ENCODE measurements at regions not wholly inside any gene's neighbourhood (a gene's known extent, or its start where the extent isn't known, plus 50 kb on each side); places are given as distances from the start of the nearest gene placed in this dataset.

DNA sequence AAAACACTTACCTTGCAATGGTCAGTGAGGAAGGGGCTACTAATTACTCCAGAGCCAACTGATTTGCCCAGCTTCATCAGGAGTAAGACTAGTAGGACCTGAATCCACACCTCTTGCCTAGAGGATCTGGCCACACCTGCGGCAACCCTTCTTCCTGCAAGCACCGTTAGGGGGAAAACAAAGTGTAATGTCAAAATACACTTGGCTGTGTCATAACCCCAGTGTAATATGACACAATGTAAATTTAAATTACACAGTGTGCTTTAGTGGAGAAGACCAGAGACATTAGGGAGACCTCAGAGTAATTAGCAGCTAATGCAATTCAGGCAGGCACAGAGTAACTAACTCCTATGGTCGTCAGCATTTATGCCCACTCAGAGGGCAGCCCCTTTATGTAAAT is 308.5 kb upstream of the ARRDC4 start:
- in situ Hi-C loops (cut with MboI; ENCODE audit: low sequenced_read_pairs) = no loop called here

DNA sequence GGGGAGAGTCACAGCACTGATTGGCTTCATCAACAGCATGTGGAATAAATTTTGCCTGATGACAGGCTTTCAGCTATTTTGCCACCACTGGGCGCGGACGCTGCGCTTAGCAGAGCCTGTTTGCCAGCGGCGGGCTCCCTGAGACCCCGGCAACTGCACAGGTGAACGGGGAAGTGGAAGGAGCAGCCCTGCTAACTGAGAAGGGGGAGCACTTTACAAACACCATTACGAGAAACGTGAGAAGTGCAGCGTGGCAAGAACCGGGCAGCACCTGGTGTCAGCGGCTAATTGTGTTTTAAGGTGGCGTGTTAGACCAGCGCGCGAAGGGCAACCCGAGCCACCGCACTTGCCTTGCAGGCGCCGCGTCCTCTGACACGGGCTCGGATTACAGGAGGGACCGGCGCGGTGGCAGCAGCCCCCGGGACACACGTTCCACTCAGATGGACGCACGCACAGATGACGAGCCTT is 307.8 kb upstream of the ARRDC4 start:
- in situ Hi-C loops (cut with MboI; ENCODE audit: low sequenced_read_pairs) = no loop called here

DNA sequence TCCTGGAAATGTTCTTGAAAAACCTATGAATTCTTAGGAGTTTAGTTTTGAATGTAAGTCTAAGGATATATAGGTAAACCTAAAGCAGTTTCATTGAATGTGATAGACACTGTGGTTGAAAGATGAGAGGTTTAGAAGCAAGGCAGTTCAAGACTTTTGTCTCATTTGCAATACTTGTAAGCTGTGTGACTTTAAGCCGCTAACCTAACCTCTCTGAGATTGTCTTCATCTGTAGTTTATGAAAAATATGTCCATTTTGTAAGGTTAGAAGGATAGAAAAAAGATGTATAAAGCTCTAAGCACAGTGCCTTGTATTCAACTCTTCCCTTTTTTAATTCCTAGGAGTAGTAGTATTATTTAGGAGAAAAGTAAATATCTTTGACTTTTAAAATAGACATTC is 306.6 kb upstream of the ARRDC4 start:
- in situ Hi-C loops (cut with MboI; ENCODE audit: low sequenced_read_pairs) = no loop called here

DNA sequence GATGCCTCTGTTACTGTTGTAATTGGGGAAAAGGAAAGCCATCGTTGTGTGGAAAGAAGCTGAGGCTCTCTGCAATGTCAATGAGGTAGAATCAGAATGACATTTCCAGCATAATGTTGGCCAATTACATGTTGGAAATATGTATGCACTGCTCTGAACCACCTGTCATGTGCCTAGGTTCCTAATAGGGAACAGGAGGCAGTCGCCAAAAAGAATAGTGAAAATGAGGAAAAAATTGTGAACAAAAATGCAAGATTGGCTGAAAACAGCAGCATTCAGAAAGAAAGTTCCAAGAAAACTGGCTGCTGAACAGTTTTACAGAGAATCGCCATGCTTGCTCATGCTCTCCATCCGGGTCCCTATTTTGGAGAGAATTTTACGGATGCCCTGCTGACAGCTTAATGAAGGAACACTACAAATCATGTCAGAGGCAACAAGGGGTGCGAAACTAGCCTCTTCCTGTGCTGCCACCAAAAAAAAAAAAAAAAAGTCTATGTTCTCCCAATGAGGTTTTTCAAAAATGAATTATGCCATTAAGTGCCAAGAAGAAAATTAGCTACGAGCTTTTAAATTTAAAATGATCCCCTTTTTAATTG is 305.9 kb upstream of the ARRDC4 start:
- in situ Hi-C loops (cut with MboI; ENCODE audit: low sequenced_read_pairs) = no loop called here

DNA sequence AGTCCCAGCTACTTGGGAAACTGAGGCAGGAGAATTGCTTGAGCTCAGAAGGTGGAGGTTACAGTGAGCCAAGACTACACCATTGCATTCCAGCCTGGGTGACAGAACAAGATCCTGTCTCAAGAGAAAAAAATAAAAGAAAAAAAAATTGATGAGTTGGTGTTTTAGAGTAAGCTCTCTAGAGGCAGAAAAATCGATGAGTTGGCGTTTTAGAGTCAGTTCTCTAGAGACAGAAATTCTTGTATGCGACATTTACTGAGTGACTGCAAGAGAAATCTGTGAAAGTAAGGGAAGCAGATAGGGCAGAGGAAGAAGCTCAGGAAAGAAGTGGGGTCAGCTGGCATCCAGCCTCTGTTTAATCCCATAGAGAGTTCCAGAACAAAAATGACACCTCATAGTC is 298.7 kb upstream of the ARRDC4 start:
- in situ Hi-C loops (cut with MboI; ENCODE audit: low sequenced_read_pairs) = no loop called here

DNA sequence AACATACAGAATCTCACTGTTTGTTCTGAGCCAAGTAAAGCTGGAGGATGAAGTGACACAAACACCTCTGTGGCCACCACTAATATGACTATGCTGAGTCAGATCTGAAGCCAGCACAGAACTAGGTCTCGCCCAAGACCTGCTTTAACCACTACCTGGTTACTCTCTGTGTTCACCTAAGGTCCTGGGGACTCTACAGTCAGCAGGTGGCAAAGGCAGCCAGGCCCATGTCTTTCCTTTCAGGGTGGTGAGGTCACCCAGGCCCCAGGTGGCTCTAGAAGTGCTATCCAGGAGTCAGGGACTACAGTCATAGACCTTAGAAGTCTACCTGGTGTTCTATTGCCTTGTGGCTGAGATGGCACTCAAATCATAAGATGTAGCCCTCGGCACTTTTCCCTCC is 287.9 kb upstream of the ARRDC4 start:
- in situ Hi-C loops (cut with MboI; ENCODE audit: low sequenced_read_pairs) = no loop called here

DNA sequence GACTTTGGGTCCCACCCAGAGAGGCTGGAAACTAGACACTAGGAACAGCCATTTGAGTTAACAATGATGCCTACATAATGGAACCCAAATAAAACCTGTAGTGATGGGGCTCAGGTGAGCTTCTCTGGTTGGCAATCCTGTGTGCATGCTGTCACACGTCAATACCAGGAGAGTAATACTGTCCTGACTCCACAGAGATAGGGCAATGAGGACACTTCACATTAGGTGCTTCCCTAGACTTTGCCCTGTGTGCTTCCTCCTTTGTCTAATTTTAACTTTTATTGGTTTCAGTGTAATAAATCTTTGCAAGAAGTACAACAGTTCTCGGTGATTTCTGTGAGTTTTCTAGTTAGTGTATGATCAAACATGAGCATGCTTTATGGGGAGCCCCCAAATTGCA is 281.8 kb upstream of the ARRDC4 start:
- in situ Hi-C loops (cut with MboI; ENCODE audit: low sequenced_read_pairs) = no loop called here

DNA sequence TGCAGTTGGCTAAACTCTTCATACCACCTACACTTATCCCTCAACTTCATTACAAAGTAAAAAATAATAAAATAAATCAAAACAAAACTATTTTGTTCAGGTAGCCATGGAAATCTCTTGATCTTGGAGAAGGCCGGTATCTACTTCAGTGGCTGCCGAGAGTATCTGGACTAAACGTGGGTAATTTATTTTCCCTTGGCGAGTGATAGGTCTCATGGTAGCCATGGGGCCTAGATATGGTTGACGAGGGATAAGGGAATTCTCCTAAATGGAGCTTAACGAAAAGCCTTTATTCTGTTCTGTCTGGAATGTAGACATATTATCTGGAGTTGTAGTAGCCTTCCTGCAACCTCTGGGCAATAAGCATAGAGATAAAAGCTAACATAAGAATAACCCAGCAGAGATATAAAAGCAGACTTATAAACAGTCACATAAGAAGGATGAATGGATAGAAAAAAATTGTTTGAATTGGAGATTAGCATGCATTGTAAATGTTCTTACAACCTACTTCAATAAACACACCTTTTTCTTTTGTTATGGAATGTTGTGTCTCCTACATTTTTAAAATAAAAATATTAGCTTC is 281.3 kb upstream of the ARRDC4 start:
- in situ Hi-C loops (cut with MboI; ENCODE audit: low sequenced_read_pairs) = no loop called here

DNA sequence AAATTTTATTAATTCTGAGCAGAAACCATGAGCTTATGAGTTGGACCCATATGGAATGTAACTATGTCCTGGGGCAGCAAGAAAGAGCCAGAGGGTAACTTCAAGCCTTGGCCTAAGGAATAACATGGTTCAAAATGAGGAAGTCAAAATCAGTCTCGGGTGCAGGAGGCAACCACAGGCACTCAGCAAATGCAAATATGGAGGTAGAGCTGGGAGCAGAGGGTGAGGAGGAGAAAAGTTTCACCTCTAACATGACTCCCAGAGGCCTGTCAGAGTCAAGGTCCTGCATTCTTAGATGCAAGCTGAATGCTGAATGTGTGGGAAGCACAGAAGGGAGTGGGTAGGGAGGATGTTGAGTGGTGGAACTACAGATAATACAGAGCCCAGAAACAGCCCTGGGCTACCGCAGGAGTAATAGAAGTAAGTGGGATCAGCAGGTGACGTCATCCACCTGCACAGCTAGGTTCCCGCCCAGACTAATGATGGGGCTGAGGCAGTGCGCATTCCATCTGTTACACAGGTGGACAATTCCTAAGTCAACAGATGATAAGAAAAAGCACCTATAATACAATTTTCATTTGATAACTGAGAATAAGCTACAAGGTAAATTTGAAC is 279.8 kb upstream of the ARRDC4 start:
- in situ Hi-C loops (cut with MboI; ENCODE audit: low sequenced_read_pairs) = no loop called here

DNA sequence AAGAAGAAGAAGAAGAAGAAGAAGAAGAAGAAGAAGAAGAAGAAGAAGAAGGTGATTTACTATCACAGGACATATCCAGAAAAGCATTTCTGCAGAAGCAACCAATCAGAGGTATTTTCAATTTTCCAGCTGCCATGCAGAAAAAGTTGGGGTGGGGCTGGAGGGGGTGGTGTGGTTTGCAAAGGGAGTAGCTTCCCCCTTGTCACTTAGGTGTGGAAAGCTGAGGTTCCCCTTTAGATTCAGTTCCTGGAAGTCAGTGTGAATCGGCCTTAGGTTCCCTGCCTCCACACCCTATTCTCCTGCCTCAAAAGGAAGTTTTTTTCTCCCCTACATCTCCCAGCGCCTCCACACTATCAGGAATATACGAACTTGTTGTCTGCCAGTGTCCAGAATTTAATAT is 276.7 kb upstream of the ARRDC4 start:
- in situ Hi-C loops (cut with MboI; ENCODE audit: low sequenced_read_pairs) = no loop called here

DNA sequence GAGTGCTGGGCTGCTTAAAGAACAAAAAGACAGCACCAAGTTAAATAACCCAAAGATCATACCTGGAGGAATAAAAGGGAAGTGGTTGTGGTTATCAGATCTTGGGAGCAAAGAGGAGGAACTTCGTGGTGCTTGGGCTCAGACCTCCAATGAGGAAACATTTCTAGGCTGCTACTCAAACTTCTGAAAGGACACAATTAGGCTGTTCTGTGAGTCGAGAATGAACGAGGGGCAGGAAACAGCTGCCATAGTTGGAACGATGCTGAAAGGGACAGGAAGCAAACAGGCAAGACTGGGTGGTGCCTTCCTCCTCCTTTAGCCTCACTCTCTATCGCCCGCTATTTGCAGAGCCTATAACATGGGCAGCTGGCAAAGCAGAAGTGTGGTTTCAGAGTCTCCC is 276.3 kb upstream of the ARRDC4 start:
- in situ Hi-C loops (cut with MboI; ENCODE audit: low sequenced_read_pairs) = no loop called here

DNA sequence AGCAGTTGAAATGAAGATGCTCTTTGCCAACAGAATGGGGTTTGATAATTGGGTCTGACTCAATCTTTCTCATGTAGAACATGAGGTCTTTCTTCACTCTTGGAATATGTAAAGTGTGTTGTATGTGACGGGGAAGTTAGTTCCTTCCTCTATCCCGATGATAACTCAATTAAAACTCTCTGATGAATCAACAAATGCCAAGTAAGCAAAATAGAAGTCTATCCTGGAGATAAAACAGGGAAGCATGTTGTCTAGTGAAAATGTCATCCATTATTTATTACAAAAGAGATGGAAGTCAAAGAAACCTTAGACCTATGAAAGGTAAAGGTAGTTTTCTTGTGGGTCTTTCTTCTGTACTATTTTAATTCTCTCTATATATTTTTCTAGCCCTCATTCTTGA is 274.2 kb upstream of the ARRDC4 start:
- in situ Hi-C loops (cut with MboI; ENCODE audit: low sequenced_read_pairs) = no loop called here

DNA sequence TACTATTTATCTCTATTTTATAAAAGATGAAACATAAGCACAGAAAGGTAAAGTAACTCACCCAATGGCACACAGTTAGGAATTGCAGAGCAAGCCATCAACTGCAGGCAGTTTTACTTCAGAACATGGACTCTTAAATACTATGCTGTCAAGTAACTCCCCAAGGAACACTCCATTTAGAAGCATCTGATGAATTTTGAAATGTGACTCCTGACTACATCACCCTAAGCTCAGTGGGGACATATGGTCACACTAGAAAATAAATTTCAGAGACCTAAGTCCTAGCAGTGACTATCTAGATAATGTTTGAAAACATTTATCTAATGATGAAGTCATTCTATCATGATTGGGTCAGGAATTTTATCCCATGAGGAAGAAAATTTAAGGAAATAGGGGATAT is 272.8 kb upstream of the ARRDC4 start:
- in situ Hi-C loops (cut with MboI; ENCODE audit: low sequenced_read_pairs) = no loop called here

DNA sequence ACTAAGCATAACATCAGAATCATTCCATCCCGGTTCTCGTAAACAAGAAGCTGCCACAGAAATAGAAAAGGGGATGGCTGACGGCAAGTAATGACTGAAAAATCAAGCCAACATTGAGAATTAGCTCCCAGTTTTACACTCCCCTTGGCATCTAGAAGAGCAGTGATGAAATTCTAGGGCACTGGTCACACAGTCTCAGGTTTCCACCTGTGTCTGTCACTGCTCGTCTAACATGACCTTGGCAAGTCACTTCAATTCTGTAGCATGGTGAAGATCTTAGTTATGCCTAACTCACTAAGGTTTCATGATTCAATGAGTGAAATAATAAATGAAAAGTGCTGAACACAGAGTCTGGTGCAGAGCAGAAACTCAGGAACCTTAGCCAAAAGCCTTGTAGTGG is 272.3 kb upstream of the ARRDC4 start:
- in situ Hi-C loops (cut with MboI; ENCODE audit: low sequenced_read_pairs) = no loop called here

DNA sequence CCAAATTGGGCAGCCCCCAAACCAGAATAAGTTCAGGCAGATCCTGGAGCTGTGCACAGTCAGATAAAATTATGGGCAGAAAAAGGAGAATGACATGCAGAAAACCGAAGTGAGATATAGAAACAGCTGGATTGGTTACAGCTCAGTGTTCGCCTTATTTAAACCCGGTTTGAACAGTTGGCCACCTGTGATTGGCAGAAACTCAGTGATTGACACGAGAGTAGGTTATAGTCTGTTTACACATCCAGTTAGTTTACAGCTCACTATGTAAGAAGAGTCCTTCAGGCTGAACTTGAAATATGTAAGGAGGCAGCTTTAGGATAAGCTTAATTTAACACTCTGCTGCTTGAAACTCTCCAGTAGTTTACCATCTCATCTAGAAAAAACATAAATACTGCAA is 271.6 kb upstream of the ARRDC4 start:
- in situ Hi-C loops (cut with MboI; ENCODE audit: low sequenced_read_pairs) = no loop called here

DNA sequence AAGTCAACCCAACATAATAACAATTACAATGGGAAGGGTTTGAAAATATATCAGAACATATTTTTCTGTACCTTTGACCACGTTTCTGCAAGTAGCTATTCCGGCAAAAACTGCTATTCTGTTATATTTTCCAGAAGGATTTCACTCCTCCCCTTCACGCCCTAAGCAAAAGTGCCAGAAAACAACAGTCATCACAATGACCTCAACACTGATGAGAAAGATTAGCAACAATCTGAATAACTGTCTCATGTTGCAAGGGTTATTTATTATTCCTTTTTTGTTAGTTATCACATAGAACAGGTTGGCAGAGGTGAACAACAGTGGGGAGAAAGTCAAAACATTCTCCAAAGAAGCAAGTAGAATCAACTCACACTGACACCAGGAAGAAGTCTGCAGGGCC is 269.4 kb upstream of the ARRDC4 start:
- in situ Hi-C loops (cut with MboI; ENCODE audit: low sequenced_read_pairs) = no loop called here

DNA sequence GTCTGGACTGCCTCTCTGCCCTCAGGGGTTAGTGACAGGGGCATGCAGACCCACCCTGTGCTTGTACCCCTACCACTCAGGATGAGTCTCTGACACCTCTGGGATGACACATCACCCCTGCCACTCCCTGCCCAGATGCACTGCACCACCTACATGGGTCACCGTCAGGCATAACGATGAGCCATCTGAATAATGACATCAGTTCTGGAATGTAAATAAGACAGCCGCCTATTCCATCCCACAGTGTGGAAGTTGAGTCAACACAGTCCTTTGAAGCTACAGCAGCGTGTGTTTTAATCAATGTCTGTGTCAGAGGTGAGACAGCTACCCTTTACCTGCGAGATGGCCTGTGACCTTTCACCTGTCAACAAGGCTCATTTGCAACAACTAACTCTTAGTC is 268.7 kb upstream of the ARRDC4 start:
- in situ Hi-C loops (cut with MboI; ENCODE audit: low sequenced_read_pairs) = no loop called here

DNA sequence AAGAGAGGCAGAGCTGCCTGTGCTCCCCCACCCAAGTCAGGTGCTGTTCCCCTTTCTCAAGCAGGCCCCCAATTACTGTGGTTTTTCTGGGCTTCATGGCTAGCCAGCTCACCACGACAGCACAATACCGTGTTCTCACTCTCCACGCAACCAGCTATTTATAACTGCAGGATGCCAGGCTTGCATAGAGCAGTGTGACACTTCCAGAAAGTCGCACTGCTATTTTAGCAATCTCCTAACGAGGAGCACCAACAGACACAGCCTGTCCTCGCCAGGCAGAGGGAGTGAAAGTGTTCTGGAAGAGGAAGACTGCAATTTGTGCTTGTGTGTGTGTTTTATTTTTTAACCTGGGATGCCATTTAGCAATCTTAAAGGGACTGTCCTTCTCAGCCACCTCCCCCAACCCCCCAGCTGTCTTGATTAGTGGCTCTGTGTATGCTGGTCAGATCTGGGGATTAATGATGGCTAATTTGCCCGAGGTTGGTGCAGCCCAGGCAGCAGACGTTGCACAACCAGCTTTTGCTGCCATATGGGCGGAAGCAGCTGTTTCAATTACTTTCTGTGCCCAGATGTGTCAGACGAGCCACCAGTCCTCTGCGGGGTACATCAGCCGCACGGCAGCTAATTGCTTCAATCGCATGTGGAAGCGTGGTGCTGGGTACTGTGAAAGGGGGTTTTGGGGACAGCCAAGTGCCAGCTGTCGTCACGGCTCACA is 268.0 kb upstream of the ARRDC4 start:
- in situ Hi-C loops (cut with MboI; ENCODE audit: low sequenced_read_pairs) = no loop called here

DNA sequence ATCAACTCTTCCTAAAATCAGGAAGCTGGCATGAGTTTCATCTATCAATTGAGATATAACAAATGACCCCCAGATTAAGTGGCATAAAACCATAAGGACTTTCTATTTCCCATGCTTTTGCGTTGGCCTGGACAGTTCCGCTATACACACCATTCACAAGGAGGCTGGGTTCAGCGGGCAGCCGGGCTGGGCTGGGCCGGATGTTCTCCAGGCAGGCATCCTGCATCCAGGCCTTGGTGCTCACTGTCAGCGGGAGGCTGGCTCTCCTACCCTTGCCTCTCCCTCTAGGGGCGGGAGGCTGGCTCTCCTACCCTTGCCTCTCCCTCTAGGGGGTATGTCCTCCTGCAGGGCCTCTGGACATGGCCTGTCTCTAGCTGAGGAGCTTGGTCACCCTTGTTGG is 266.0 kb upstream of the ARRDC4 start:
- in situ Hi-C loops (cut with MboI; ENCODE audit: low sequenced_read_pairs) = no loop called here

DNA sequence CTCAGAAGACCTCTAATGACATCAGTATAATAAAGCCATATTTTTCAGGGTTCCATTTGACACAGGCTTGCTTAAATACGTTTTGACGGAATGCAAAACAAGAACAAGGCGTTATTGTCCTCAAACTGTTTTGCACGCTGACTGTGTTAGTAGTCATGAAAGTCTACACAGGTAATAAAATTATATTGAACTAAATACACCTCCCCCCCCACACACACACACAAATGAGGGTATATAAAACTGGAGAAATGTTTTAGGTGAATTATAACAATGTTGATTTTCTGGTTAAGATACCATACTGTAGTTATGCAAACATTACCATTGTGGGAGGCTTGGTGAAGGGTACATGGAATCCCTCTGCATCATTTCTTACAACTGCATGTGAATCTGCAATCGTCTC is 257.1 kb upstream of the ARRDC4 start:
- in situ Hi-C loops (cut with MboI; ENCODE audit: low sequenced_read_pairs) = no loop called here

DNA sequence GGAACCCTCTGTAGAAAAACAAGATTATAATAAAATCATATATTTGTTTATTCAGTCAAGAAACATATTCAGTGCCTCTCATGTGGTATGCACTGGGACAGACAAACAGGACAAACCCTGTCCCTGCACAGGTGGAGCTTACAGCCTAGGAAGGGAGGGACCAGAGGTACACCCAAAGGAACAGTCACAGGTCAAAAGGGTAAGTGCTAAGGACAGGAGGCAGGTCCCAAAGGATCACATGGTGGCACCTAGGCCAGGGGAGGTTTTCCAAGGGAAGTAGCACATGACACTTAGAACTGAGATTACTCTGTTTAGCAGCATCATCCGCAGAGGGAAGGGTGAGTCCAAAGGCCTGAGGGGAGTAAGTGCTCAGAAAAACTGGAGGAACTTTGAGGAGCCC is 254.4 kb upstream of the ARRDC4 start:
- in situ Hi-C loops (cut with MboI; ENCODE audit: low sequenced_read_pairs) = no loop called here

DNA sequence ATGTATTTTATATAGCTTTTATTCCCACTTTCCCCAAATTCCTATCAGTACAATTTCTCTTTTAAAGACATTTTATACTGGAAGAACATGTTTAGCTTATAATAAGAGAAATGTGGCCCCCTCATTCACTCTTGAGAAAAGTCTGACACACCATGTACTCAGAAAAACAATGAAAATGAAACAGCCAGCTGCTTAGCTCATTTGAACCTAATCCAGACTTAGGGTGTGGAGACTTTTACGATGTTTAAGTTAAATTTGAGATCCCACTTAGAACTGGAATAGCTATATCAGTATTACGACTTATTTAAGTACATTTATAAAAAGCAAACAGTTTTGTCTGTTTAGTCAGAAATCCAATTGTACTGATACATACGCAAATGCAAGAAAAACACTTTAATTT is 252.3 kb upstream of the ARRDC4 start:
- in situ Hi-C loops (cut with MboI; ENCODE audit: low sequenced_read_pairs) = no loop called here

Data from HL-60/S4 treated with phorbol 12-myristate 13-acetate at 8.2 ng/mL for 4 days and 3 days (cell line).